ENCODE measurements at regions not wholly inside any gene's neighbourhood (a gene's known extent, or its start where the extent isn't known, plus 50 kb on each side); places are given as distances from the start of the nearest gene placed in this dataset.
"Not testable (repeated sequence)": the region's sequence is repeated elsewhere in the genome, so short reads cannot be mapped to it uniquely, and the experiment has no call there.

DNA sequence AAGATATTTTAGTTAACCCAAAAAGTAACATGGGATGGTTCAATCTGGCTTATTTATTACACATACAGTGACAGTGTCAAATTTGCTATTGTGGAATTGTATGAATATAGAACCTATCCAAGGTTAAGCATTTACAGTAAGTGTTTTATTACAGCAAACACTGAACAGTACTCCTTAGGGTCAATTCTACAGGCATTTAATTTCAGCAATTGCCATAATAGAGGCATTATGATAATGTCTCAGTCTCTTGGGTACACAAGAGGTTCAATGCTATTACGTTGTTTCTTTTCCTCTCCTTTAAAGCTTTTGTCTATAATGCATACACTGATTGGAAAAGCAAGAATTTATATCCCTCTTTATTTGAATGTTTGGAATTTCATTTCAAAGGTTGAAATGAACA lies 275.7 kb upstream of the NAALADL2 start:
- H3K27ac ChIP-seq: no peak overlapping the region
- no peak for DNase-seq (ENCODE audit: low spot score in 2 of 2)
- no peak overlapping the region for H3K4me3 ChIP-seq
- H3K27me3 ChIP-seq: no peaks in the 10 kb centered on the region
- intact Hi-C loops (cut with DNase I): no loop called here
- TF ChIP-seq, protein P1, sequence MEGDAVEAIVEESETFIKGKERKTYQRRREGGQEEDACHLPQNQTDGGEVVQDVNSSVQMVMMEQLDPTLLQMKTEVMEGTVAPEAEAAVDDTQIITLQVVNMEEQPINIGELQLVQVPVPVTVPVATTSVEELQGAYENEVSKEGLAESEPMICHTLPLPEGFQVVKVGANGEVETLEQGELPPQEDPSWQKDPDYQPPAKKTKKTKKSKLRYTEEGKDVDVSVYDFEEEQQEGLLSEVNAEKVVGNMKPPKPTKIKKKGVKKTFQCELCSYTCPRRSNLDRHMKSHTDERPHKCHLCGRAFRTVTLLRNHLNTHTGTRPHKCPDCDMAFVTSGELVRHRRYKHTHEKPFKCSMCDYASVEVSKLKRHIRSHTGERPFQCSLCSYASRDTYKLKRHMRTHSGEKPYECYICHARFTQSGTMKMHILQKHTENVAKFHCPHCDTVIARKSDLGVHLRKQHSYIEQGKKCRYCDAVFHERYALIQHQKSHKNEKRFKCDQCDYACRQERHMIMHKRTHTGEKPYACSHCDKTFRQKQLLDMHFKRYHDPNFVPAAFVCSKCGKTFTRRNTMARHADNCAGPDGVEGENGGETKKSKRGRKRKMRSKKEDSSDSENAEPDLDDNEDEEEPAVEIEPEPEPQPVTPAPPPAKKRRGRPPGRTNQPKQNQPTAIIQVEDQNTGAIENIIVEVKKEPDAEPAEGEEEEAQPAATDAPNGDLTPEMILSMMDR (IDR thresholded peaks at IDR 0.05): no peak
- H3K9me3 ChIP-seq: no peaks in the 10 kb centered on the region
- H3K4me1 ChIP-seq: no peaks in the 10 kb centered on the region
- no peaks in the 10 kb centered on the region for H3K36me3 ChIP-seq

DNA sequence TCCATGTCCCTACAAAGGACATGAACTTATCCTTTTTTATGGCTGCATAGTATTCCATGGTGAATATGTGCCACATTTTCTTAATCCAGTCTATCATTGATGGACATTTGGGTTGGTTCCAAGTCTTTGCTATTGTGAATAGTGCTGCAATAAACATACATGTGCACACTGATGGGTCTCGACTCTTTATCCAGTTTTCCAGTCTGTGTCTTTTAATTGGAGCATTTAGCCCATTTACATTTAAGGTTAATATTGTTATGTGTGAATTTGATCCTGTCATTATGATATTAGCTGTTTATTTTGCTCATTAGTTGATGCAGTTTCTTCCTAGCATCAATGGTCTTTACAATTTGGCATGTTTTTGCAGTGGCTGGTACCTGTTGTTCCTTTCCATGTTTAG lies 272.0 kb upstream of the NAALADL2 start:
- H3K27ac ChIP-seq; H3K4me1 ChIP-seq; DNase-seq (ENCODE audit: low spot score in 2 of 2); H3K36me3 ChIP-seq; intact Hi-C loops (cut with DNase I); H3K9me3 ChIP-seq; H3K27me3 ChIP-seq; H3K4me3 ChIP-seq: not testable (repeated sequence)

DNA sequence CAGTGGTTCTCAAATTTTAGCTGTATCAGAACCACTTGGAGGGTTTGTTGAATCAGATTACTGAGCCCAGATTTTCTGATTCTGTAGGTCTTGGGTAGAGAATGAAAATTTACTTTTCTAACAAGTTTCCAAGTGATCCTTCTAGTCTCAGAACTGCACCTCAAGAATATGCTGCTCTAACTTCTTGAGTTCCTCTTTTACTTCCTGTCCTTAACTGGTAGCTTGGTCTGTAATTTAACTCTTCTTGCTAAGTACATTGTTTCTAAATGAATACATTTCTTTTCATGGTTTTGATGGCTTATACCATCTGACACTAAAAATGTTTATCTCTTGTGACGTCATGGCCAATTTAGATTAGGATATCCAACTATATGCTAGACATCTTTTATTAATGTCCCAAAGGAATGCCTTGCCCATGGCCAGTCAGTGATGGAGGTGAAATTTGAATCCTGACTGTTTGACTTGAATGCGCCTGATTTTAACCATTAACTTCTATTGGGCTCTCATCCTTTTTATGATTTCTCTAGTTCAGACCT lies 262.6 kb upstream of the NAALADL2 start:
- intact Hi-C loops (cut with DNase I): no loop called here
- Histone ChIP-seq H3K9me3 (no peaks in the 10 kb centered on the region), H3K27me3 (no peaks in the 10 kb centered on the region), H3K4me1 (no peaks in the 10 kb centered on the region), H3K4me3 (no peak overlapping the region), H3K36me3 (no peaks in the 10 kb centered on the region), H3K27ac (no peak overlapping the region)
- DNase-seq (ENCODE audit: low spot score in 2 of 2): no peak
- TF ChIP-seq, protein P1 (IDR thresholded peaks at IDR 0.05): no peak

DNA sequence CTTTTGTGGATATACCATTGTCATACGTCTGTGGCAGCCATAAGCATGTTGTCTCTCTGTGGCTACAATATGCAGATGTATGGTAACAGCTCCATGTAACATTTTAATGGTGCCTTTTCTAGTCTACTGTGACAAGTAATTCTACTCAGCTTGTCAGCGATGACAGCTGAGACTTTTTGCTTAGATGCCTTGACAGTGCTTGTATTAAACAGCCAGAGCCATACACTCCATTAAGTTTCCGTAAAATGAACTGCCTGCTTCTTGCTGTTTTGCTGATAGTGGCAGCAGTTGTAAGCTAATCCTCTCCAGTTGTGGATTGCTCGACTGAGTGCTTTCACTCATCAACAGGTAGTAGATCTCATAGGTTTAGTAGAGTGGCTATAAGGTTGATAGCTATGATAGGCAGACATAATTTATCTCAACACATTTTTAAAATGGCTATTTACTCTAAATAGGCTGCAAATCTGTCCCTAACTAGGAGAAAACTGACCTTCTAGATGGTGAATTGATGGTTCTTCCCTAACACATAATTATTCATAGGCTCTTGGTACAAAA lies 260.2 kb upstream of the NAALADL2 start:
- intact Hi-C loops (cut with DNase I): no loop called here
- Histone ChIP-seq H3K4me1 (no peaks in the 10 kb centered on the region), H3K27me3 (no peaks in the 10 kb centered on the region), H3K36me3 (no peaks in the 10 kb centered on the region), H3K4me3 (no peak overlapping the region), H3K27ac (no peak overlapping the region), H3K9me3 (no peaks in the 10 kb centered on the region)
- no peak for DNase-seq (ENCODE audit: low spot score in 2 of 2)
- TF ChIP-seq, protein P1 (IDR thresholded peaks at IDR 0.05): no peak

DNA sequence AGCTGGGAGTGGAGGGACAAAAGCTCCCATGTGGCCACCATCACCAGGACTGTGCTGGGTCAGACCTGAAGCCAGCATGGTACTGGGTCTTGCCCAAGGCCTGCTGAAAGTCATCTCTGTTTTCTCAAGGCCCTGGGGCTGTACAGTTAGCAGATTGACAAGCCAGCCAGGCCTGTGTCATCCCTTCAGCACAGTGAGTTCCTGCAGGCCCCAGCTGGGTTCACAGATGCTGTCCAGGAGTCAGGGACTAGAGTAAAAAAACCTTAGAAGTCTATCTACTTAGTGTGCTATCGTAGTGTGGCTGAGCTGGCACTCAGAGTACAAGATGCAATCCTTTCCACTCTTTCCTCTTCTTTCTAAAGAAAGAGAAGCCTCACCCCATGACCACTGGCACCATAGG lies 246.0 kb upstream of the NAALADL2 start:
- Histone ChIP-seq H3K27me3 (no peaks in the 10 kb centered on the region), H3K9me3 (peaks cover 0 to 3% of the 10 kb centered on the region in 2 donors), H3K4me1 (no peaks in the 10 kb centered on the region), H3K36me3 (no peaks in the 10 kb centered on the region), H3K27ac (no peak overlapping the region), H3K4me3 (no peak overlapping the region)
- TF ChIP-seq, protein P1 (IDR thresholded peaks at IDR 0.05): no peak
- DNase-seq (ENCODE audit: low spot score in 2 of 2): no peak
- intact Hi-C loops (cut with DNase I): no loop called here

DNA sequence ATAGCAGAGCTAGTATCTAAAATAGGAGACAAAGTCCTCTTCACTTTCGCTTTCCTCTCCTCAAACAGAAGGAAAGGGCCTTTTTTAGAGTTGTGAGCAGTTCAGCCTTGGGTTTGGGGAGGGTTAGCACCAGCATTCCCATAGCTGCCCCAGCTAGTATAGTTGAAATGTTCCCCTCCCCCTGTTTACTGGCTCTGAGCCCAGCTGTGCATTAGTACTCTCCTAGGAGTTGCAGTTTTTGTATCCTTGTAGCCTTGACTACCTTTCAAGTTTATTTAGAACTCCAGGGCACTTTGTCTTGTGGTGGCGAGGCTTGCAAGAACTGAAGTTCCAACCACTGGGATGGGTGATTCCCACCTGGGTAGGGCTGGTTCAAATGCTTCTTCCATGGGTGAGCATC lies 245.1 kb upstream of the NAALADL2 start:
- H3K27ac ChIP-seq: no peak overlapping the region
- H3K36me3 ChIP-seq: no peaks in the 10 kb centered on the region
- no peaks in the 10 kb centered on the region for H3K4me1 ChIP-seq
- H3K9me3 ChIP-seq: peaks cover 0 to 3% of the 10 kb centered on the region in 2 donors
- DNase-seq (ENCODE audit: low spot score in 2 of 2): no peak
- H3K27me3 ChIP-seq: no peaks in the 10 kb centered on the region
- TF ChIP-seq, protein P1 (IDR thresholded peaks at IDR 0.05): no peak
- intact Hi-C loops (cut with DNase I): no loop called here
- H3K4me3 ChIP-seq: no peak overlapping the region
